GM23338 (cell line): ENCODE measurements at regions not wholly inside any gene's neighbourhood (a gene's known extent, or its start where the extent isn't known, plus 50 kb on each side); places are given as distances from the start of the nearest gene placed in this dataset.

ENCODE experiments used
- CREB1 ChIP-seq: fragments of 250-450 bp; sonication (Bioruptor Pico); IDR thresholded peaks from 2 replicates; pipeline ENCODE4 v1.5.0; 2020; ENCODE audit warnings: low read depth, mild to moderate bottlenecking, moderate library complexity
- CTCF ChIP-seq, 2 experiments: fragments of 200-600 bp in 1 of 2; sonication (generic) in 1 of 2; conservative IDR thresholded peaks; 2 replicates each; pipeline versions ENCODE4 v1.5.1 to v1.6.1; 2016 to 2017; ENCODE audit warnings: antibody characterized with exemption in 2 of 2, low read depth in 2 of 2, mild to moderate bottlenecking in 2 of 2, moderate library complexity in 1 of 2
- ETS1 ChIP-seq: IDR thresholded peaks from 2 replicates; pipeline ENCODE4 v1.6.1; 2016; ENCODE audit warnings: antibody characterized with exemption
- EZH2 ChIP-seq: fragments of 200-600 bp; sonication (generic); IDR thresholded peaks from one replicate; pipeline ENCODE4 v1.8.0; 2017; ENCODE audit warnings: antibody characterized with exemption, mild to moderate bottlenecking, low read depth; ENCODE audit not compliant: unreplicated experiment
- EZH2phosphoT487 ChIP-seq: fragments of 200-600 bp; sonication (generic); IDR thresholded peaks from one replicate; pipeline ENCODE4 v1.8.1; 2018; ENCODE audit warnings: antibody characterized with exemption; ENCODE audit not compliant: unreplicated experiment
- NANOG ChIP-seq: IDR thresholded peaks from 2 replicates; pipeline ENCODE4 v1.6.1; 2016; ENCODE audit warnings: antibody characterized with exemption, borderline replicate concordance
- POLR2AphosphoS5 ChIP-seq: IDR thresholded peaks from 2 replicates; pipeline ENCODE4 v1.6.1; 2016; ENCODE audit warnings: antibody characterized with exemption, low read depth
- REST ChIP-seq: IDR thresholded peaks from one replicate; pipeline ENCODE4 v1.6.1; 2018; ENCODE audit warnings: antibody characterized with exemption; ENCODE audit not compliant: unreplicated experiment
- ZNF114 ChIP-seq: fragments of 250-450 bp; sonication (Bioruptor Pico); IDR thresholded peaks from 2 replicates; pipeline ENCODE4 v1.5.0; 2020; ENCODE audit warnings: mild to moderate bottlenecking, moderate library complexity

- TF ChIP-seq CTCF (conservative IDR thresholded peaks at IDR 0.05; ENCODE audit: low read depth in 2 of 2) (no peak), REST (no peak), EZH2 (no peak), POLR2AphosphoS5 (no peak), ZNF114 (CRISPR knock-in tag) (no peak), CREB1 (CRISPR knock-in tag) (no peak), EZH2phosphoT487 (no peak), NANOG (no peak), ETS1 (no peak)
These were observed 280.0 kb downstream of the LRIG3 start for GRCh38 chr12:58640314-58640713.
